Thyroid gland (tissue), 4 donors: ENCODE measurements at regions not wholly inside any gene's neighbourhood (a gene's known extent, or its start where the extent isn't known, plus 50 kb on each side); places are given as distances from the start of the nearest gene placed in this dataset. TPM values are rescaled to one million over a fixed set of nuclear protein-coding genes. Genes with fewer than 3 reads are reported as not detected.

Source experiments
- DNase-seq, 2 donors: peaks; one replicate each; pipeline ENCODE4 v3.0.0-alpha.2; 2019
- H3K27ac ChIP-seq, 3 donors: fragments of 200-600 bp; sonication (generic); 1 replicate in 2 of 3; 2 replicates in 1 of 3; pipeline ENCODE4 v1.5.1; 2016 to 2019; ENCODE audit warnings: mild to moderate bottlenecking in 1 of 3, moderate library complexity in 1 of 3
- H3K27me3 ChIP-seq: fragments of 200-600 bp; sonication (generic); one replicate; pipeline ENCODE4 v1.5.1; 2019
- H3K36me3 ChIP-seq, 2 donors: fragments of 200-600 bp; sonication (generic); one replicate each; pipeline ENCODE4 v1.5.1; 2016 to 2019
- H3K4me1 ChIP-seq, 2 donors: fragments of 200-600 bp; sonication (generic); one replicate each; pipeline ENCODE4 v1.5.1; 2017 to 2019
- H3K4me3 ChIP-seq, 3 donors: fragments of 200-600 bp; sonication (generic); replicated peaks in 1 of 3; 1 replicate in 2 of 3; 2 replicates in 1 of 3; pipeline ENCODE4 v1.5.1; 2016; ENCODE audit warnings: mild to moderate bottlenecking in 1 of 3
- H3K9me3 ChIP-seq: fragments of 200-600 bp; sonication (generic); one replicate; pipeline ENCODE4 v1.5.1; 2017
- POLR2A ChIP-seq, 2 donors: fragments of 450-650 bp; IDR thresholded peaks; one replicate each; pipeline ENCODE4 v1.6.1; 2017; ENCODE audit warnings: antibody characterized with exemption in 2 of 2, mild to moderate bottlenecking in 2 of 2, moderate library complexity in 1 of 2
- WGBS, 2 donors: methylation state at CpG; one replicate each; pipeline ENCODE4 v1.1.5; 2017; 5-methylcytosine and 5-hydroxymethylcytosine counted together
- intact Hi-C: fragments of 100-400 bp; cut with DNase I; formaldehyde crosslinking; loops from one replicate; pipeline ENCODE4 v1.15.1; 2023
- small RNA-seq: library from RNA; depleted of rRNA; stranded (forward); fragments of <200 nt; gene quantifications from one replicate; pipeline ENCODE3, GENCODE V24; 2016
- TF ChIP-seq, protein P1 (sequence below), 6 experiments: fragments of 200-600 bp in 3 of 6; fragments of 450-650 bp in 3 of 6; sonication (generic) in 3 of 6; IDR thresholded peaks; one replicate each; pipeline ENCODE4 v1.5.1; 2016 to 2019; ENCODE audit warnings: antibody characterized with exemption in 6 of 6, mild to moderate bottlenecking in 2 of 6, inconsistent platforms in 1 of 6, moderate library complexity in 1 of 6

DNA sequence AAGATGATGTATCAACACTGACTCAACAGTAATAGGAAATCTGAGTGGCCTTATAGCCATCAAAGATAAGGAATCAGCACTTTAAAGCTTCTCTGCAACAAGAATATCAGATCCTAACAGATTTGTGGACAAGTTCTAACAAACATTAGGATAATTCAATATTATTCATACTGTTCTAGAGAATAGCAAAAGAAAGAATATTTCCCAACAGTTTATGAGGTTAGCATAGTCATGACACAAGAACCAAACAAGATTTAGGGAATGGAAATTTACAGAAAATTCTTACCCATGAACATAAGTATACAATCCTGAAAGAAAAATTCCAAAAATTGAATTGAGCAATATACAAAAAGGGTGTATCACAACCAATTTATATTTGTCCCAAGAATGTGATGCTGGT is 64.3 kb upstream of the BTBD3 start:
- Histone ChIP-seq H3K27ac (no peak overlapping the region), H3K36me3 (no peaks in the 10 kb centered on the region), H3K27me3 (no peaks in the 10 kb centered on the region), H3K4me3 (no peak overlapping the region), H3K4me1 (no peaks in the 10 kb centered on the region), H3K9me3 (no peaks in the 10 kb centered on the region)
- intact Hi-C loops, result no loop called here
- TF ChIP-seq, protein P1, sequence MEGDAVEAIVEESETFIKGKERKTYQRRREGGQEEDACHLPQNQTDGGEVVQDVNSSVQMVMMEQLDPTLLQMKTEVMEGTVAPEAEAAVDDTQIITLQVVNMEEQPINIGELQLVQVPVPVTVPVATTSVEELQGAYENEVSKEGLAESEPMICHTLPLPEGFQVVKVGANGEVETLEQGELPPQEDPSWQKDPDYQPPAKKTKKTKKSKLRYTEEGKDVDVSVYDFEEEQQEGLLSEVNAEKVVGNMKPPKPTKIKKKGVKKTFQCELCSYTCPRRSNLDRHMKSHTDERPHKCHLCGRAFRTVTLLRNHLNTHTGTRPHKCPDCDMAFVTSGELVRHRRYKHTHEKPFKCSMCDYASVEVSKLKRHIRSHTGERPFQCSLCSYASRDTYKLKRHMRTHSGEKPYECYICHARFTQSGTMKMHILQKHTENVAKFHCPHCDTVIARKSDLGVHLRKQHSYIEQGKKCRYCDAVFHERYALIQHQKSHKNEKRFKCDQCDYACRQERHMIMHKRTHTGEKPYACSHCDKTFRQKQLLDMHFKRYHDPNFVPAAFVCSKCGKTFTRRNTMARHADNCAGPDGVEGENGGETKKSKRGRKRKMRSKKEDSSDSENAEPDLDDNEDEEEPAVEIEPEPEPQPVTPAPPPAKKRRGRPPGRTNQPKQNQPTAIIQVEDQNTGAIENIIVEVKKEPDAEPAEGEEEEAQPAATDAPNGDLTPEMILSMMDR (IDR thresholded peaks at IDR 0.05), result no peak
- no peak for TF ChIP-seq POLR2A (IDR thresholded peaks at IDR 0.05)
- no peak for DNase-seq

DNA sequence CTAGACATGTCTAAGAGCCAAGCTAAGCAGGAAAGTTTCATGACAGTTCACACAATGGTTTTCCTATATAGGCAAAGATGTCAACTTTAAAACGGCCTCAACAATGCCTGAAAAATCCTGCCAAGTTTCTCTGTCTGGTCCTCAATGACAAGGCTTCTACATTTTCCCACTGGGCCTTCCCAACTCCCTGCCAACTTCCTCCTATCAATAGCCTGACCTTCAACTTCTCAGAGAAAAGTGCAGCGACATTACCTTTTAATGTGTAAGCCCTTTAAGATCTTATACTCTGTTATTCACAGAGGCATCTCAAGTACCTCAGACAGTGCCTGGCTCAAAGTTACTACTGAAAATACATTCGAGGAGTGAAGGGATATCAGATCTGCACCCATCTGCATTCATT is 56.2 kb upstream of the BTBD3 start:
- DNase-seq, result no peak
- H3K27ac ChIP-seq, result no peak overlapping the region
- no peak overlapping the region for H3K4me3 ChIP-seq
- TF ChIP-seq, protein P1 (IDR thresholded peaks at IDR 0.05), result no peak
- no peak for TF ChIP-seq POLR2A (IDR thresholded peaks at IDR 0.05)
- no peaks in the 10 kb centered on the region for H3K36me3 ChIP-seq
- intact Hi-C loops, result no loop called here
- H3K4me1 ChIP-seq, result no peaks in the 10 kb centered on the region
- no peaks in the 10 kb centered on the region for H3K9me3 ChIP-seq
- H3K27me3 ChIP-seq, result no peaks in the 10 kb centered on the region
- WGBS, 2 donors, result 23 to 29% methylated on average over 3 of the region's 3 CpGs

DNA sequence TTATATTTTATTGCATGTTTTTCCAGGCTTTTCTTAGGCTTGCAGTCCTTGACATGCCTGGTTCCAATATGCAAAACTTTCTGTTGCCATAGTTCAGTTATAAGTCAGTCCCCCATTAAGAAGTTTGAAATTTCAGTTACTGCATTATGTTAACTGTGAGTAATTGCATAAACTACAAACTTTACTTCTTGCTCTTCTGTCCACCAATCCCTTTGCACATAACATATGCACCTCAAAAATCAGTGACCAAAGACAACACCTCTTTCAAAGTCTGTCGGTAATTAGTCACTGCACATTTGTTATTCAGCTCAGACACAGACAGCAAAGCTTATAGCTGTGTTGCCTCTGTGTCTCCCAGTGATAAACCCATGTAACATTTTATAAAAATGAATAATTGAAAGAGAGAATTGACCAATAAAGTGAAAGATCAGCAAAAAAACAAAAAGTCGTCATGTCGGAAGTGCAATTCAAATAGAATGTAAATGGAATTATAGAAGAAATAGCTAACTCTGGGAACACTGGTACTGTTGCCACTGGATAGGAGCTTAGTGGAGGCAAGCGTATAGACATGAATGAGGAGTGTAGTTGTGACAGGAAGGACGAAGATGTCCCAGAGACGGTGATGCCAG is 50.3 kb upstream of the BTBD3 start:
- TF ChIP-seq POLR2A (IDR thresholded peaks at IDR 0.05), result no peak
- TF ChIP-seq, protein P1 (IDR thresholded peaks at IDR 0.05), result no peak
- Histone ChIP-seq H3K4me3 (no peak overlapping the region), H3K9me3 (no peaks in the 10 kb centered on the region), H3K27me3 (no peaks in the 10 kb centered on the region), H3K4me1 (no peaks in the 10 kb centered on the region), H3K27ac (no peak overlapping the region), H3K36me3 (no peaks in the 10 kb centered on the region)
- DNase-seq, result no peak
- WGBS, 2 donors, result 86% methylated on average over 6 of the region's 6 CpGs
- intact Hi-C loops, result no loop called here

Small RNA genes in the stretch of these regions (small RNA-seq; reads per million reads assigned to genes)
- gene AL080274.1 (not detected), gene RN7SKP111 (not detected)
